Natural killer cell (primary cell): ENCODE measurements at regions not wholly inside any gene's neighbourhood (a gene's known extent, or its start where the extent isn't known, plus 50 kb on each side); places are given as distances from the start of the nearest gene placed in this dataset.
"Not testable (repeated sequence)": the region's sequence is repeated elsewhere in the genome, so short reads cannot be mapped to it uniquely, and the experiment has no call there.

Experiments
- ATAC-seq, 3 donors: fragments of 150-1000 bp in 2 of 3; fragments of 200-7000 bp in 1 of 3; cut with Tn5 transposase; 1 replicate in 1 of 3; 2 replicates in 2 of 3; pipeline ENCODE4 v1.10.0; 2021; ENCODE audit warnings: mild to moderate bottlenecking in 2 of 3, moderate library complexity in 2 of 3
- DNase-seq, 2 donors: peaks; one replicate each; pipeline versions ENCODE4 v3.0.0 to v3.0.0-alpha.2; 2013 to 2021; ENCODE audit warnings: mixed read lengths in 1 of 2
- H3K27ac ChIP-seq: one replicate; pipeline ENCODE4 v1.5.1; 2013; ENCODE audit warnings: mild to moderate bottlenecking, low read length
- H3K27me3 ChIP-seq: one replicate; pipeline ENCODE4 v1.6.1; 2013; ENCODE audit warnings: low read length; ENCODE audit not compliant: control insufficient read depth, insufficient read depth
- H3K36me3 ChIP-seq: one replicate; pipeline ENCODE4 v1.6.1; 2013; ENCODE audit warnings: low read length; ENCODE audit not compliant: control insufficient read depth, insufficient read depth
- H3K4me1 ChIP-seq: one replicate; pipeline ENCODE4 v1.6.1; 2013; ENCODE audit warnings: low read length; ENCODE audit not compliant: control insufficient read depth, insufficient read depth
- H3K4me3 ChIP-seq: one replicate; pipeline ENCODE4 v1.5.1; 2013; ENCODE audit warnings: low read length
- H3K9me3 ChIP-seq: one replicate; pipeline ENCODE4 v1.6.1; 2013; ENCODE audit warnings: low read length; ENCODE audit not compliant: control insufficient read depth, insufficient read depth
- H3K27ac Mint-ChIP-seq, 2 donors: one replicate each; pipeline ENCODE4 v1.8.0; 2022; ENCODE audit warnings: mild to moderate bottlenecking in 2 of 2, mixed read lengths in 2 of 2, moderate library complexity in 1 of 2
- H3K27me3 Mint-ChIP-seq, 2 donors: one replicate each; pipeline ENCODE4 v1.8.0; 2022; ENCODE audit warnings: low read depth in 2 of 2, mixed read lengths in 2 of 2
- H3K36me3 Mint-ChIP-seq: one replicate; pipeline ENCODE4 v1.8.0; 2022; ENCODE audit warnings: mixed read lengths
- H3K4me1 Mint-ChIP-seq, 2 donors: one replicate each; pipeline ENCODE4 v1.8.0; 2022; ENCODE audit warnings: mixed read lengths in 2 of 2
- H3K4me3 Mint-ChIP-seq: one replicate; pipeline ENCODE4 v1.8.0; 2022; ENCODE audit warnings: mild to moderate bottlenecking, moderate library complexity, mixed read lengths
- H3K9me3 Mint-ChIP-seq, 2 donors: one replicate each; pipeline ENCODE4 v1.8.0; 2022; ENCODE audit warnings: mixed read lengths in 2 of 2
- CTCF ChIP-seq: fragments of 200-600 bp; IDR thresholded peaks from one replicate; pipeline ENCODE4 v1.8.0; 2022; ENCODE audit warnings: antibody characterized with exemption
- WGBS: methylation state at CpG from one replicate; pipeline ENCODE4 v1.1.7; 2013; ENCODE audit warnings: missing lambda C conversion rate; ENCODE audit not compliant: insufficient coverage; 5-methylcytosine and 5-hydroxymethylcytosine counted together
- intact Hi-C: fragments of 100-400 bp; cut with micrococcal nuclease; formaldehyde crosslinking; loops from one replicate; pipeline ENCODE4 v1.14.2; 2022

DNA sequence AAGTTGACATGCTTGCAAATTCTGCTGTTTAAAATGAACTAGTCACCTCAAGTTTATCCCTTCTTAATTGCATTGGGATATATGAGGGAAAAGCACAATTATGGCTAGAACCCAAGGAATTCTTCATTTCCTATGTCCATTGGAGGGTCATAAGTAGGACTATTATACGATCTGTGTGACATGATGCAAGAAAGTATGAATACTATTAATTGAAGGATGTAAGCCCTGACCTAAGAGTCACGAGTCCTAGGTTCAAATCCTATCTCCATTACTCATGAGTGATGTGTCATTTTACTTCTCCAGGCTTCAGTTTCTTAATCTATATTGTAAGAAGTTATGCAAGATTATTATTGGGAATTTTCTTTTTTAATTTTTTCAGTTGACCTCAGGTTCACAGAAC lies 542.9 kb upstream of the GRIA3 start:
- no peak overlapping the region for H3K4me3 ChIP-seq
- DNase-seq, result no peak
- H3K9me3 Mint-ChIP-seq, result peaks cover 6 to 7% of the 10 kb centered on the region in 2 donors
- no peaks in the 10 kb centered on the region for H3K27me3 Mint-ChIP-seq
- ATAC-seq, result no peak
- H3K27me3 ChIP-seq, result no peaks in the 10 kb centered on the region
- H3K9me3 ChIP-seq, result no peaks in the 10 kb centered on the region
- no peak overlapping the region for H3K27ac Mint-ChIP-seq
- intact Hi-C loops, result no loop called here
- whole genome bisulfite sequencing, result no CpG with 5 or more reads among the region's 2 CpGs
- no peak overlapping the region for H3K4me3 Mint-ChIP-seq
- no peaks in the 10 kb centered on the region for H3K36me3 Mint-ChIP-seq
- no peak for TF ChIP-seq CTCF
- H3K4me1 Mint-ChIP-seq, result no peaks in the 10 kb centered on the region
- H3K4me1 ChIP-seq, result no peaks in the 10 kb centered on the region
- no peaks in the 10 kb centered on the region for H3K36me3 ChIP-seq
- no peak overlapping the region for H3K27ac ChIP-seq

DNA sequence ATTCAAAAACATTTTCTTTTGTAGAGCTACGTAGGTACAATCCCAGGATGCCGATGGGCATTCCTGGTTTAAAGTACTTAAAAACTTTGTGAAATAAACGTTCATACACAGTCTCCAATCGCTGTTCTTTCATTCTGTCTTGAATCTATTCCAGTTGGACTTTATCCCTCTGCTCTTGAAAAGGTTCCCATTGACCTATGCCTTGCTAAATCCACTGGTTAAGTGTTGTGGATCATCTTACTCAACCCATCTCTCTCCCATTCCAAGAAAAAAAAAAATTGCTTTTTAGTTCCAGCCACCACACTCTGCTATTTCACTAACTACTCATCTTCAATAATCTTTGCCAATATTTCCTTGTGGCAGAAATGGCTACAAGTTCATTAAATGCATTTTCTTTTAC lies 542.3 kb upstream of the GRIA3 start:
- Mint-ChIP-seq H3K4me3 (no peak overlapping the region), H3K27me3 (no peaks in the 10 kb centered on the region), H3K36me3 (no peaks in the 10 kb centered on the region), H3K9me3 (peaks cover 6 to 7% of the 10 kb centered on the region in 2 donors), H3K27ac (no peak overlapping the region), H3K4me1 (no peaks in the 10 kb centered on the region)
- WGBS, result 80% methylated on average over 4 of the region's 4 CpGs
- Histone ChIP-seq H3K4me1 (no peaks in the 10 kb centered on the region), H3K27me3 (no peaks in the 10 kb centered on the region), H3K36me3 (no peaks in the 10 kb centered on the region), H3K9me3 (no peaks in the 10 kb centered on the region), H3K27ac (no peak overlapping the region), H3K4me3 (no peak overlapping the region)
- no peak for TF ChIP-seq CTCF
- intact Hi-C loops, result no loop called here
- no peak for ATAC-seq
- DNase-seq, result no peak

DNA sequence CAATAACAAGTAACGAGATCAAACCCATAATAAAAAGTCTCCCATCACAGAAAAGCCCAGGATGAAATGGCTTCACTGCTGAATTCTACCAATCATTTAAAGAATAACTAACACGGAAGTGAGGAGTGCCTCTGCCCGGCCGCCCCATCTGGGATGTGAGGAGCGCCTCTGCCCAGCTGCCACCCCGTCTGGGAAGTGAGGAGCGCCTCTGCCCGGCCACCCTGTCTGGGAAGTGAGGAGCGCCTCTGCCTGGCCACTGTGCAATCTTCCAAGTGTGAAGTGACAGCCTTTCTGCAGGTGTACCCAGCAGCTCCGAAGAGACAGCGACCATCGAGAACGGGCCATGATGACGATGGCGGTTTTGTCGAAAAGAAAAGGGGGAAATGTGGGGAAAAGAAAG lies 528.8 kb upstream of the GRIA3 start:
- H3K9me3 Mint-ChIP-seq, result peaks cover 4 to 24% of the 10 kb centered on the region in 2 donors
- DNase-seq, H3K27me3 Mint-ChIP-seq, H3K27ac ChIP-seq, intact Hi-C loops, H3K4me3 ChIP-seq, H3K27me3 ChIP-seq, H3K9me3 ChIP-seq, H3K36me3 ChIP-seq, ATAC-seq, H3K4me1 ChIP-seq, H3K36me3 Mint-ChIP-seq, H3K27ac Mint-ChIP-seq, H3K4me3 Mint-ChIP-seq, H3K4me1 Mint-ChIP-seq: not testable (repeated sequence)
- 82% methylated on average over 9 of the region's 16 CpGs for WGBS

DNA sequence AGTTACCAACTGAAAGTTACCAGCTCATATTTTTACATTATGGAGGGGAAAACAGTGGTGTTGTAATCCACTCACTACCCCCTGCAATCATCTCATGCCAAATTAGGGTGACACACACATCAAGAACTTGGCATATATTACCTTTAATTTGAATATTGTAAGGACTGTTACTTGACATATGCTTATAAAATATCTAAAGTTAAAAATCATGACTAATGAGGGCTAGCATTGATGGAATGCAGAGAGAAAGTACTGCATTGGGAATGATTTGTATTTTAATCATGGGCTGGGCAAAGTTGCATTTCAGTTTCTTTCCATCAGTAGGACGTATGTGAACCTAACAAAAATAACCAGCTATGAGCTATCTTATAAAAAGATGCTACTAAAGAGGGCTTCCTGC lies 517.5 kb upstream of the GRIA3 start:
- WGBS, result no CpG with 5 or more reads among the region's 1 CpG
- Mint-ChIP-seq H3K4me3 (no peak overlapping the region), H3K36me3 (no peaks in the 10 kb centered on the region), H3K4me1 (no peaks in the 10 kb centered on the region), H3K9me3 (peaks cover 2 to 11% of the 10 kb centered on the region in 2 donors), H3K27me3 (no peaks in the 10 kb centered on the region), H3K27ac (no peak overlapping the region)
- no peaks in the 10 kb centered on the region for H3K27me3 ChIP-seq
- intact Hi-C loops, result no loop called here
- no peak for DNase-seq
- H3K36me3 ChIP-seq, result no peaks in the 10 kb centered on the region
- H3K27ac ChIP-seq, result no peak overlapping the region
- no peaks in the 10 kb centered on the region for H3K4me1 ChIP-seq
- no peak overlapping the region for H3K4me3 ChIP-seq
- H3K9me3 ChIP-seq, result no peaks in the 10 kb centered on the region
- no peak for ATAC-seq
- TF ChIP-seq CTCF, result no peak
